DOHH2 (cell line): ENCODE measurements at regions not wholly inside any gene's neighbourhood (a gene's known extent, or its start where the extent isn't known, plus 50 kb on each side); places are given as distances from the start of the nearest gene placed in this dataset.

ENCODE experiments used
- H3F3A ChIP-seq: fragments of 200-600 bp; sonication (generic), shearing (Covaris generic); 2 replicates; pipeline ENCODE4 v1.6.0; 2016; ENCODE audit warnings: antibody characterized with exemption, mild to moderate bottlenecking; ENCODE audit not compliant: control insufficient read depth, insufficient read depth
- H3K27ac ChIP-seq: fragments of 200-600 bp; sonication (generic); 2 replicates; pipeline ENCODE4 v1.5.1; 2014; ENCODE audit warnings: low read depth, mild to moderate bottlenecking, low read length, moderate library complexity
- H3K27me3 ChIP-seq: fragments of 200-600 bp; sonication (generic); 2 replicates; pipeline ENCODE4 v1.6.1; 2014; ENCODE audit warnings: mild to moderate bottlenecking, low read length, mixed read lengths; ENCODE audit not compliant: control insufficient read depth
- H3K36me3 ChIP-seq: fragments of 200-600 bp; sonication (generic); 2 replicates; pipeline ENCODE4 v1.6.1; 2014; ENCODE audit warnings: mild to moderate bottlenecking, low read length, moderate library complexity, mixed read lengths; ENCODE audit not compliant: control insufficient read depth
- H3K4me1 ChIP-seq: fragments of 200-600 bp; sonication (generic); 2 replicates; pipeline ENCODE4 v1.6.1; 2014; ENCODE audit warnings: mild to moderate bottlenecking, low read length, mixed read lengths; ENCODE audit not compliant: control insufficient read depth
- H3K4me2 ChIP-seq: fragments of 200-600 bp; sonication (generic); 2 replicates; pipeline ENCODE4 v1.6.0; 2014; ENCODE audit warnings: mild to moderate bottlenecking, low read length, moderate library complexity
- H3K4me3 ChIP-seq: fragments of 200-600 bp; sonication (generic); 2 replicates; pipeline ENCODE4 v1.5.1; 2014; ENCODE audit warnings: mild to moderate bottlenecking, low read length, mixed read lengths
- H3K79me2 ChIP-seq: fragments of 200-600 bp; sonication (generic); 2 replicates; pipeline ENCODE4 v1.6.1; 2014; ENCODE audit warnings: mild to moderate bottlenecking, low read length, mixed read lengths; ENCODE audit not compliant: control insufficient read depth
- H3K9me2 ChIP-seq: fragments of 200-600 bp; sonication (generic); replicated peaks from 2 replicates; pipeline ENCODE4 v1.6.1; 2014; ENCODE audit warnings: mild to moderate bottlenecking, low read length, mixed read lengths; ENCODE audit not compliant: control insufficient read depth
- H3K9me3 ChIP-seq: fragments of 200-600 bp; sonication (generic); 2 replicates; pipeline ENCODE4 v1.6.1; 2014; ENCODE audit warnings: antibody characterized with exemption, low read length, mixed read lengths; ENCODE audit not compliant: control insufficient read depth, insufficient read depth
- H4K20me1 ChIP-seq: fragments of 200-600 bp; sonication (generic); 2 replicates; pipeline ENCODE4 v1.6.0; 2014; ENCODE audit warnings: low read depth, mild to moderate bottlenecking, antibody characterized with exemption, low read length, moderate library complexity; ENCODE audit not compliant: control insufficient read depth, insufficient read depth
- CTCF ChIP-seq: fragments of 200-600 bp; sonication (generic); IDR thresholded peaks from one replicate; pipeline ENCODE4 v1.5.1; 2014; ENCODE audit warnings: antibody characterized with exemption, mild to moderate bottlenecking, low read depth, low read length; ENCODE audit not compliant: poor library complexity, severe bottlenecking
- EZH2phosphoT487 ChIP-seq: fragments of 200-600 bp; sonication (generic); IDR thresholded peaks from 2 replicates; pipeline ENCODE4 v1.6.1; 2017; ENCODE audit warnings: borderline replicate concordance, mild to moderate bottlenecking, antibody characterized with exemption, low read length, moderate library complexity, mixed read lengths

- Histone ChIP-seq H4K20me1 (no peaks in the 10 kb centered on the region), H3K27me3 (no peaks in the 10 kb centered on the region), H3F3A (no peaks in the 10 kb centered on the region), H3K4me2 (no peak overlapping the region), H3K27ac (no peak overlapping the region), H3K4me3 (no peak overlapping the region), H3K9me2 (no peaks in the 10 kb centered on the region), H3K36me3 (no peaks in the 10 kb centered on the region), H3K79me2 (no peaks in the 10 kb centered on the region), H3K9me3 (no peaks in the 10 kb centered on the region), H3K4me1 (no peaks in the 10 kb centered on the region)
- TF ChIP-seq EZH2phosphoT487: no peak
- no peak for TF ChIP-seq CTCF
Measured at GRCh38 chr11:70579316-70579955, 181.1 kb downstream of the CTTN start.

GRCh38 chr11:70580036-70580805 is 181.9 kb downstream of the CTTN start:
- Histone ChIP-seq H3K27ac (no peak overlapping the region), H3K9me2 (no peaks in the 10 kb centered on the region), H4K20me1 (no peaks in the 10 kb centered on the region), H3K9me3 (no peaks in the 10 kb centered on the region), H3K79me2 (no peaks in the 10 kb centered on the region), H3K4me3 (no peak overlapping the region), H3K36me3 (no peaks in the 10 kb centered on the region), H3F3A (no peaks in the 10 kb centered on the region), H3K4me2 (no peak overlapping the region), H3K4me1 (no peaks in the 10 kb centered on the region), H3K27me3 (no peaks in the 10 kb centered on the region)
- TF ChIP-seq CTCF (no peak), EZH2phosphoT487 (no peak)

GRCh38 chr11:70581991-70582885 is 183.9 kb downstream of the CTTN start:
- Histone ChIP-seq H3K4me1 (no peaks in the 10 kb centered on the region), H3K36me3 (no peaks in the 10 kb centered on the region), H4K20me1 (no peaks in the 10 kb centered on the region), H3K9me2 (no peaks in the 10 kb centered on the region), H3F3A (no peaks in the 10 kb centered on the region), H3K9me3 (no peaks in the 10 kb centered on the region), H3K79me2 (no peaks in the 10 kb centered on the region), H3K4me3 (no peak overlapping the region), H3K27me3 (no peaks in the 10 kb centered on the region), H3K4me2 (no peak overlapping the region), H3K27ac (no peak overlapping the region)
- TF ChIP-seq EZH2phosphoT487 (no peak), CTCF (no peak)
